MV-4-11 (cell line): ENCODE measurements at regions not wholly inside any gene's neighbourhood (a gene's known extent, or its start where the extent isn't known, plus 50 kb on each side); places are given as distances from the start of the nearest gene placed in this dataset.

Source experiments
- DNase-seq: peaks from one replicate; lab custom pipeline; 2025; lab: John Stamatoyannopoulos, UW

DNA sequence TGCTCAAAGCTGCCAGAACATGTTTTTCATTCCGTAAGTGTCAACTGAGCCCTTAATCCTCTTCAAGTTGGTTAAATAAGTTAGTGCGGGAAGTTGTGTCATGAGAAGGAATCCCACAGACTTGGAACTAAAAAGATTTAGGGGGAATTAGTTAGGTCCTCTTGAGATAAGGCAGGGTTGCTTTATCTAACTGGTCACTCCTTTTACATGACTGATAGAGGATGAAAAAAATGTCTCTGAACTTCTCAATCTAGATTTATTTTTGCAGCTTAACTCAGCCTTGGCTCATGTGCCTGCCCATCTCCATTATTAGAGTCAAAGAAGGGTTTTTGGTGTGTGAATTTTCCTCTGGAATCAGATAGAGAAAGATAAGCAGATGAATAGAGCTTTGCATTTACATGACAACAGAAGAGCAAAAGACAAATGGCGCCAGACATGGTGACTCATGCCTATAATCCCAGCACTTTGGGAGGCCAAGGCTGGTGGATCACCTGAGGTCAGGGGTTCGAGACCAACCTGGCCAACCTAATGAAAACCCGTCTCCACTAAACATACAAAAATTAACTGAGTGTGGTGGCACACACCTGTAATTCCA, 882.9 kb downstream of the RPA4 start:
- DNase-seq, result no peak

DNA sequence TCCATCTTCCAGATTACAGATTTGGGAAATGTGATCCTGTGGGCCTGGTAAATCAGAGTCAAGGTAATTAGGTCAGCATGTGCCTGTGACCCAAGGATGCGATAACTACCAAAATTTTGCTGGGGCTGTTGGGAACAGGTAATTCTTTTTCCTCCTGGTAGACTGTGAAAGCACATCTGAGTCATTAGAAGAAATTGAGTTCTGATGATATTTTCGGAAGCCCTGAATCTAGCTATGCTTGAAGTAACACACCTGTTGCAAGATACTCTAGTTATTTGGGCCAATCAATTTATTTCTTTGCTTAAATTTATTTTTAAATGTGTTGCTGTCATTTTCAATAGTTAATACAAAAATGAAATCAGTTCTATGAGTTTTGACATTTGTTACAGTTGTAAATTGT, 903.6 kb downstream of the RPA4 start:
- no peak for DNase-seq

DNA sequence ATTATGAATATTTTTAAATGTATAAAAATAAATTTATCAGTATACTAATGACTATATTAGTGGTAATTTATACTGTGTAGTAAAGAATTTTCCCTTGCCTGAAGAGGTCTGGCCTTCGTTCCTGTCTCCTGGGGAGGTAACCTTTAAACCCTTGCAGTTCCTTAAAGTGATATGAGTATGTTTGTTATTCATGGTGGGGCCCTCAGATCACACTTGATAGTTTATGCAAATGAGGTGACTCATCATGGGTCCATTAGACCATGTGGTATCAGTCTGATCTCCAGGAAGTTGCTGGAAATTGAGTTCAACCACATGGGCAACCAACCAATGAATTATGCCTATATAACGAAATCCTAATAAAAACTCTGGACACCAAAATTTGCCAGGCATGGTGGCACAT, 904.1 kb downstream of the RPA4 start:
- DNase-seq, result peak; percentile 2

DNA sequence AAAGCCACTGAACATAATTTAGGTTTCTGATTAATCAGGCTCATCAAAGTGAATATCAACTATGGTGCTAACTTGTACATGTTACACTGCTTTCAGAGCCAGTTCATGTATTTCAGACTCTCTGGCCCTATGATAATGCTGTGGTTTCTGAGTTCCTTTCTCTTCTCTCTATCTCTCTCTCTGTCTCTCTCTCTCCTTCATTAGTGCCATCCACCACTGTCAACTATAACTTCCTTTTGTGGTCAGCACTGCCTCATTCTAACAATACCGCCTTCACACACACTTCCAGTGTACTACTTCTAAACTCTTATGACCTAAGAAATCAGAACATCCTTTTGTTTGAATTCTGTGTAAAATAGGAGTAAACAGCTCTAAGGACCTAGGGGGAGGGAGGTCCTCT, 907.1 kb downstream of the RPA4 start:
- DNase-seq, result peak; percentile 62

DNA sequence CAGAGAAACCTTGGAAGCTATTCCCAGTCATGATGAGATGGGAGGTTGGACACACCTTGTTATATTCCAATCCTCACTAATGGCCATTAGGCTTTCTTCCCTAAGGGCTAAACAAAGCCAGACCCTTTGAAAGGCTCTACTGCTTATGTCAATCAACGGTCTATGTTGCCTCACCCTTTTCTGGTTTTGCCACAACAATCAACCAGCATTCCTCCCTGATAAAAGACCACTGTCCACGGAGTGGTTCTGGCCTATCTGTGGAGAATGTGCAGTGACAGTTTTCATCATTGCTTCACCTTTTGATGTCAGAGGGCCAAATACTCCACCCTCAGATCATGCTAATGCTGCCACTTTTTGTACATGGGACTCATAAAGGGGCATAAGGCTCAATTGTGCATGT, 913.4 kb downstream of the RPA4 start:
- no peak for DNase-seq

DNA sequence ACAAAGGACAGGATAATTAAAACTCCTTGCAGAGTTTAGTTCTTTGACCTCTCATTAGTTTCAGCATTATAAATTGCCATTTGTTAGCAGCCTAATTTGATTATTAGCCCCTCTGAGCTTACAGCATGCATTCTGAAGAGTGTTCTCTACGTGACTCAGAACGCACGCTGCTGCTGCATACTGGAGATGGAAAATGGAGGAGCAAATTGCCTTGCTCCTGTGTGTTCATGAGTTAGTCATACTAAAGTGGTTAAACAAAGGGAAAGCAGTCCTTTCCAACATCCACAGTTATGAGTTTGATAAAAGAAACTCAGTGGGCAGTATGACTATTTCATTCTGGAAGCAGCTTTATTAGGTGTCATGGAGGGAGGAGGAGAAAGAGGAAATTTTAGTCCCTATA, 922.5 kb downstream of the RPA4 start:
- no peak for DNase-seq

DNA sequence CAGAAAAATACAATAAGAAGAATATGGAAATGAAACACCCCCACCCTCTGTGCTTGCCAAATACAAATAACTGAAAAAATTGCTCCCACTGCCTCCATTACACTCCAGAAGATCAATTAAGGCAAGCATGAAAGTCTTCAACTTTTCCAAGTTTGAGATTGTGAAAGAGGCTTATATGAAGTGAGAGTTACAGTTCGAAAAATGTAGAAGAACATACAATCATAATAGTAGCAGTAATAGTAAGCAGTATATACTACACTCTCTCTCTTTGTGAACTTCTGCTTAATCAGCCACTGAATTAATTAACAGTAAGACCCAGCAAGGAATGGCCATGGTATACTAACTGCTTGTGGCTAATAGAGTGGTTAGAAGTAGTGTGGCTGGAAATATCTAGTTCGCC, 923.2 kb downstream of the RPA4 start:
- no peak for DNase-seq

DNA sequence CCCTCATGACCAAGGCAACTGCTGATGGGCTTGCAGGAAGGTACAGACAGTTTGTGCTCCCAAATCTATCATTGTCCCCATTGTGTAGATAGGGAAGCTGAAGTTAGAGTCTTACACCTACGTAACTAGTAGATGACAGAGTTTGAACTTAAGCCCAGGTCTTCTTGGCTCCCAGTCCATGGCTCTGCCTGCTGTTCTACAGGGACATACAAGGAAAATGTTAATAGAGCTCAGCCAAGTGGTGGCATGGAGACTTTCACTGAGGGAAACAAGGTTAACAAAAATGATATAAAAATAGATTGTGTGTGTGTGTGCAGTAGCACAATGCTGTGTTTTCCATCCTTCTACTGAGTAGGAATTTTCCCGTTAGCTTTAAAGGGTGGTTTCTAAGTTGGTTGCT, 936.5 kb downstream of the RPA4 start:
- DNase-seq, result no peak

DNA sequence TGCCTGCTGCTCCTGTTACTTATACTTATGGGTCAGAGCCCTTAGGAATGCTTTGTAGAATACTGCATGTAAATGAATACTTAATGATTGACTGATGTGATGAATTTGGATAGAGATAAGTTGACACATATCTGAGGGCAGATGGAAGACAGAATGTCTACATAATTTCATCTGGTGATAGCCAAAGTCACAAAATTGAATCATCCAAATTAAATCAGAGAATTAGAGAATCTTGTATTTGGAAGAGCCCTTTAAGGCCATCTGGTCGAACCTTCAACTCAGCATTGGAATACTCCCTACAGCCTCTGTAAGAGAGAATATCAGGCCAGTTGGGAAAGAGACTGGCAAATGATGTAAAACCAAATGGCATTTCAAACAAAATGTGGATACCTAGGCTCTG, 944.8 kb downstream of the RPA4 start:
- DNase-seq, result no peak

DNA sequence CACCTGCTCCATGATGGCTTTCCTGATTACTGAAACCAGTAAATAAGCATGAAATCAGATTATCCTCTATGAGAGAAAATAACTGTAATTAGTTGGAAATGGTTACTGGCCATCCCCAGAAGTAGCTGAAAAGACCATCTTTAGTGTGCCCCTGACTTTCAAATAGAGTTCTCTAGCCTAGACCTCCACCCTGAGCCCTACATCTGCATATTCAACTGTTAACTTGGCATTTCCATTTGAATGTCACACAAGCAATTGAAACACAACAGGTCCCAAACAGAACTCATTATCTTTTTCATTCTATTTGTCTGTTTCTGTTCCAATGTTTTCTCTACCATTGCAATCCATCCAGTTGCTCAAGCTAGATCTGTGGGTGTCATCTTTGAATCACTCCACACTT, 952.3 kb downstream of the RPA4 start:
- no peak for DNase-seq

DNA sequence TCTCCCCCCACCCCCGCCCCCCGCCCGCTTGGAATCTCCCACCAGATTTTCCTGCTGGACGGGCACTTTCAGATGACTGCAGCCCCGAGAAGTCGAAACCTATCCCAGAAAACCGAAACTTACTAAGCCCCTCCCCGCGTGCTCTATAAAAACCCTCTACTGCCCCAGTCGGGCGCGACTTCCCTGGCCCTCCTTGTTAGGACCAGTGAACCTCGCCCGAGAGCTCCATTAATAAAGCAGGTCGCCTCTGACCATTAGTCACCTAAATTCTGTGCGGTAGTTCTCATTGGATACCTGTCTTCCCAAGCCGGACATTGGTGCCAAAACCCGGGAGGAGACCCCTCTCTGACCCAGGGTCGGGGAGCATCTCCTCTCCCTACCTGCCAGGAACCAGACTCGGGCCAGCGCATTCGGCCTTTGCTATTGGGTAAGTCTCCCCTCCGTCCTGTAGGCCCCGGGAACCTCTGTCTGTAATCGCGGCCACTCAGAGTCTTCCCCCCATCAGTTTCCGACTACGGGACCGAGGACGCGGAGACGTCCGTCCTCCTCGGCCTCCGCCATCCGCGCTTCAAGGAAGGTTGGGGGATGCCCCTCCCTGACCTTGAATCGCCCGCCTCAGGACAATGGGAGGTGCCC, 958.0 kb downstream of the RPA4 start:
- no peak for DNase-seq

DNA sequence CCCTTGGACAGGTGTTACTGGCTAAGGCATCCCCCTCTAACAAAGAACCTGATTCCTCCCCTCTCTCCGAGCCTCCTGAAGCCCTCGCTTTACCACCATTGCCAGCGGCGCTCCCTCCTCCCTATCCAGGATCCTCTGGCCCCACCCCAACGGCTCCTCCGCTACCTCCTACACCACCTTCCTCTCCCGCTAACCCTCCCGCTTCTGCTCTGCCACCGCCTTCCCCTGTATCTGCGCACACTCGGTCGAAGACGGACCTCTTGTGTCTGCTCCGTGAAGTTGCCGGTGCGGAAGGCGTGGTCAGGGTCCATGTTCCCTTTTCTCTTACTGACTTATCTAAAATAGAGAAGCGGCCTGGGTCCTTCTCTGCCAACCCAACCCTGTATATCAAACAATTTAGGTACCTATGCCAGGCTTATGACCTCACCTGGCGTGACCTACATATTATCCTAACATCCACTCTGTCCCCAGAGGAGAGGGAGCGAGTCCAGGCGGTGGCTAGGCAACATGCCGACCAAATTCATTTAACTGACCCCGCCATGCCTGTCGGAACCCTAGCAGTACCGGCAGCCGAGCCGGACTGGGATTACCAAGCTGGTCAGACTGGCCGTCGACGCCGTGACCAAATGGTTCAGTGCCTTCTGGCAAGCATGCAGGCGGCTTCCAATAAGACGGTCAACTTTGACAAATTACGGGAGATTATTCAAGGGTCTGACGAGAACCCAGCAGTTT, 958.9 kb downstream of the RPA4 start:
- DNase-seq, result no peak

DNA sequence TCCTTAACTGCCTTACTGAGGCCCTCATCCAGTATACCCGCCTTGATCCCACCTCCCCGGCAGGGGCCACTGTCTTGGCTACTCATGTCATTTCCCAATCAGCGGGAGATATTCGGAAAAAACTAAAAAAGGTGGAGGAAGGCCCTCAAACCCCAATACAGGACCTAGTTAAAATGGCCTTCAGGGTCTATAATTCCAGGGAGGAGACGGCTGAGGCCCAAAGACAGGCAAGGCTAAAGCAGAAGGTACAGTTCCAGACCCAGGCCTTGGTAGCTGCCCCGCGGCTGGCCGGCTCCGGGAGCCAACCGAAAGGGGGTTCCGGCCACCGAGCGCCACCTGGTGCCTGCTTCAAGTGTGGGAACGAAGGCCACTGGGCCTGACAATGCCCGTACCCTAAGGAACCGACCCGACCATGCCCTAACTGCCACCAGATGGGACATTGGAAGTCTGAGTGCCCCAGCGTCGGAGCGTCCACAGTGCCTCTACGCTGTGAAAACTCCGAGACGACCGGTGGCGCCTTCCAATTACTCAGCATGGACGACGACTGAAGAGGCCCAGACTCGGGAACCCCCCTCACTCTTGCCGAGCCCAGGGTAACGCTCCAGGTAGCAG, 959.6 kb downstream of the RPA4 start:
- DNase-seq, result no peak

DNA sequence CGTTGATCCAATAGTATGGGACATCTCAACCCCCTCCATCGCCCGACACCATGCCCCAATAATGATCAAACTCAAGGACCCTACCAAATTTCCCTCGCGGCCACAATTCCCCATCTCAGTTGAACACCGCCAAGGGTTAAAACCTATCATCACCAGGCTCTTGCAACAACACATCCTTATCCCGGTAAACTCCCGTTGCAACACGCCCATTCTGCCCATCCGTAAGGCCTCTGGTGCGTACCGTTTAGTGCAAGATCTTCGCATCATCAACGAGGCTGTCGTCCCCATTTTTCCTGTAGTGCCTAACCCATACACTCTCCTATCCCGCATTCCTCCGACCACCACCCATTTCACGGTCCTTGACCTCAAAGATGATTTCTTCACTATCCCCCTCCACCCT, 960.5 kb downstream of the RPA4 start:
- no peak for DNase-seq

DNA sequence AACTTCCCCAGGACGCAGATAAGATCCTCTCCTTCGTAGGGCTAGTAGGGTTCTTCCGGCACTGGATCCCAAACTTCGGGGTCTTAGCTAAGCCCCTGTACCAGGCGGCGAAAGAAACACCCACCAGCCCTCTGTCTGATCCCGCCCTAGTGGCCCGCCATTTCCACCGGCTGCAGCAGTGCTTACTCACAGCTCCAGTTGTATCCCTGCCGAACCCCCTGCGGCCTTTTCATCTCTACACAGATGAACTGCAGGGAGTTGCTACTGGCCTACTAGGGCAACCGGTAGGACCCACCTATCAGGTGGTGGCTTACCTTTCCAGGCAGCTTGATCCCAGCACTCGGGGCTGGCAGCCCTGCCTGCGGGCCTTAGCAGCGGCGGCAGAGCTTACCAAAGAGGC, 961.2 kb downstream of the RPA4 start:
- no peak for DNase-seq

DNA sequence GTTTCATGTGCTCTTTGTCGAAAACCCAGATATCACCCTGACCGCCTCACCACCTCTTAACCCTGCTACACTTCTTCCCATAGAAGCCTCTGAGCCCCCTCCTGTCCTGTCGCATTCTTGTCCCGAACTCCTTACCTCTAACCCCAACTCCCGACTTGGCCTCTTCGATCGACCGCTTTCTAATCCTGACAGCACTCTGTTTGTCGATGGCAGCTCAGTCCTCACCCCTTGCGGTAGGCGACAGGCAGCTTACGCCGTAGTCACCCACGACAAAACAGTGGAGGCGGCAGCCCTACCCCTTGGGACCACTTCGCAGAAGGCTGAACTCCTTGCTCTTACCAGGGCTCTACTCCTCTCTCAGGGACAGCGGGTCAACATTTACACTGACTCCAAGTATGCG, 961.7 kb downstream of the RPA4 start:
- no peak for DNase-seq

DNA sequence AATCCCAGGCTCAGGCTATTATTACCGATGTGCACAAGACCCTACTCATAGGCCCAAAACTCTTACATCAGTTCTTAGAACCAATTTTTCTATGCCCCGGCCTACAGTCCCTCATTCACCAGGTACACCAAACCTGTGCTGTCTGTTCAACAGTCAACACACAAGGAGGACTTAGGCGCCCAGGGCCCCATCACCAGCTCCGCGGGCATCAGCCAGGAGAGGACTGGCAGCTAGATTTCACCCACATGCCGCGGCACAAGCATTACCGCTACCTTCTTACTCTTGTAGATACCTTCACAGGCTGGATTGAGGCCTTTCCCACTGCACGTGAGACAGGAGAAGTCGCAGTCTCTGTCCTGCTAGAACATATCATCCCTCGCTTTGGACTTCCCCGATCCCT, 962.5 kb downstream of the RPA4 start:
- DNase-seq, result no peak

DNA sequence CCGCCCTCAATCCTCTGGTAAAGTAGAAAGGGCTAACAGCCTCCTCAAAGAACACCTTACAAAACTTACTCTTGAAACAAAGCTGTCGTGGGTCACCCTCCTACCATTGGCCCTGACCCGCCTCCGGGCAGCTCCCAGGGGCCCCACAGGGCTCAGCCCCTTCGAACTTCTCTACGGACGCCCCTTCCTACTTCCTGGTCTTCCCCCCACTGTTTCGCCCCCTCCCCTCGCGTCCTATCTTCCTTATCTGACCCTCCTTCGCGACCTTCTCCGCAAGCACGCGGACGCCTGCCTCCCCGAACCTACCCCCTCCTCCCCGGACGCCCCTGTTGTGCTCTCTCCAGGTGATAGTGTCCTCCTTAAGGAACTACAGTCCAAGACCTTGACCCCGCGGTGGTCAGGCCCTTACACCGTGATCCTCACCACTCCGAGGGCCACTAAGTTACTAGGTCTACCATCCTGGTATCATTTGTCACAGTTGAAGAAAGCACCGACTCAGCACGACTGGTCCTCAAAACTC, 963.1 kb downstream of the RPA4 start:
- DNase-seq, result no peak

DNA sequence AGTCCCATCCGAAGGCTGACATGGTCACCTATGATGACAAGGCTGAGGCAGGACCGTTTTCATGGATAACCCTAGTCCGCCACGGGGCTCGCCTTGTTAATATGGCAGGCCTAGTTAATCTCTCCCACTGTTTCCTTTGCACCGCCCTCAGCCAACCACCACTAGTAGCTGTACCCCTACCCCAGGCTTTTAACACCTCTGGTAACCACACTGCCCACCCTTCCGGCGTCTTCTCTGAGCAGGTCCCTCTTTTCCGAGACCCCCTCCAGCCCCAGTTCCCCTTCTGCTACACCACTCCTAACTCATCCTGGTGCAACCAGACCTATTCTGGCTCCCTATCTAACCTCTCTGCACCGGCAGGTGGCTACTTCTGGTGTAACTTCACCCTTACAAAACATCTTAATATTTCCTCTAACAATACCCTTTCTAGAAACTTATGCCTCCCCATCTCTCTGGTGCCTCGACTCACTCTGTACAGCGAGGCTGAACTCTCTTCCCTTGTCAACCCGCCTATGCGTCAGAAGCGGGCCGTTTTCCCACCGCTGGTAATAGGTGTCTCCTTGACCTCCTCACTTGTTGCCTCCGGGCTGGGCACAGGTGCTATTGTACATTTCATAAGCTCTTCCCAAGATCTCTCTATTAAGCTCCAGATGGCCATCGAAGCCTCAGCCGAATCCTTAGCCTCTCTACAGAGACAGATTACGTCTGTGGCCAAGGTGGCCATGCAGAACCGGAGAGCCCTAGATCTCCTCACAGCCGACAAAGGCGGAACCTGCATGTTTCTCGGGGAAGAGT, 964.4 kb downstream of the RPA4 start:
- DNase-seq, result no peak

DNA sequence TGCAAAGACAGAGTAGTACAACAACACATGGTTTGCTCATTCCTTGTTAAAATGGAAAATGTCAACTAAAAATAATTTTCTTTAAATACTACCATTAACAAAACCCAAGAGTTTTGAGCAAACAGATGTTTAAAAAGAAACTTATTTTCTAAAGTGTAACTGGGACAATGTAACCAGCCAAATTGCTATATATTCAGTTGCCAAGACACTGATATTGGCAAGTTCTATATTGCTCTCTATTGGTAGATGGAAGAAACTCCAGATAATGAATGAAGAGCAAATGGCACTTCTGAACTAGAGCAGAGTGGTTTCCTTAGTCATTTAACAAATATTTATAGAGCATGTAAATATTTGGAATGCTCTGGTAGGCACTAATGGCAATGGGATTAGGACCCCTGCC, 966.2 kb downstream of the RPA4 start:
- no peak for DNase-seq

DNA sequence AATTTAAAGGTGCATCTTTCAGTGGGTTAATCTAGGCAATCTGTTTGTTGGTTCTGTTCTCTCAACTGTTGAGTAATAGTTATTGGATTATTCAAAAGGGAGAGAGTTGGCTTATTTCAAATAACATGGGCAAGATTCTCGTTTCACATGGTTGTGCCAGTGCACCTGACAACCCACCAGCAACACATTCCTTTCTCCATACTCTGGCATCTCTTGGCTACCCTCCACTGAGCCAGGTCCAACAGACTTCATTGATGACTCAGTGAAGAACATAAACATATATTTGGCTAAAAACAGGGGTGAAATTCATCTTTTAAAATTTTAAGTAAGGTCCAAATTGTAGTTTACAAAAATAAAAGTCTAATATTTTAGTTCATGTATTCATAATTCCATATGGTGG, 967.2 kb downstream of the RPA4 start:
- DNase-seq, result no peak

DNA sequence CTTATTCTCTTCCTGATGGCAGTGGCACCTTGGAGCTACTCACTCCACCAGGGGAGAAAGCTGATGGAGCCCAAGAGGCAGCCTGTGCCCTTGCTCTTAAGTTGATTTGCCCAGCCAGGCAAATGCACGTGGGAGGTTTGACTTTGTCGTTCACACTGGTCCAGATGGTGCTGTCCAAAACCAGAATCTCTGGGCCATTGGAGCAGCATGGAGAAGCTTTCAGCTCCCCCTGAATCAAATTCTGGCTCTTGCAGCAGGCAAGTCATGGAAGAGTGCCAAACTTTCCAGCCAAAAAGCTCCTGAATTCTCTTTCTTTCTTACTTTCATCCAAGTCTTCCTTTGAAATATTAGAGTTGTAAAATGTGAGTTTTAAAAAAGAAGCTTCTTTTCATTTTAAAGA, 970.4 kb downstream of the RPA4 start:
- no peak for DNase-seq
